Activated CD8-positive, alpha-beta memory T cell treated with anti-CD3 and anti-CD28 coated beads for 48 hours (primary cell): ENCODE measurements at regions not wholly inside any gene's neighbourhood (a gene's known extent, or its start where the extent isn't known, plus 50 kb on each side); places are given as distances from the start of the nearest gene placed in this dataset.

Experiments used
- DNase-seq, 3 experiments: peaks; one replicate each; pipeline ENCODE4 v3.0.0-alpha.2; 2020; ENCODE audit warnings: low read depth in 2 of 3, low spot score in 2 of 3

GRCh38 chr2:30310371-30310770 lies 79.0 kb downstream of the LBH start:
- DNase-seq: no peak

- DNase-seq: no peak
These were observed 79.6 kb downstream of the LBH start for GRCh38 chr2:30310955-30311354.

DNA sequence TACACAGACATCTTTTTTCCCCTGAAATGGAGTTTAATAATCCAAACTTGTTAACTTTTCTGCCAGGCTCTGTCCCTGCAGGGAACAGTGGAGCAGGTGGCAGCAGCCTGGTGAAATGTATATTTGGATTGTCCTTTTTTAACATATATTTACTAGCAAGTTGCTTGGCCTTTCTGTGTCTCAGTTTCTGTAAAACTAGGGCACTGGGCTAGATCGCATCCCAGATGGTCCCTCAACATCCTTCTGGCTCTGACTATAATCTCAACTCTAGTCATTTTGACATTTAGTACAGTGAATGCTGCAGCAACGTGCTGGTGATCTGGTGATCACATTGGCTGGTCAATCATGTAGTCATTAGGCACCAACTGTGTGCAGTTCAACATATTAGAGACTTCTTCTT lies 80.4 kb downstream of the LBH start:
- no peak for DNase-seq

GRCh38 chr2:30312916-30313315 lies 81.6 kb downstream of the LBH start:
- DNase-seq: no peak

- no peak for DNase-seq
These were observed 83.6 kb downstream of the LBH start for GRCh38 chr2:30314981-30315380.

DNA sequence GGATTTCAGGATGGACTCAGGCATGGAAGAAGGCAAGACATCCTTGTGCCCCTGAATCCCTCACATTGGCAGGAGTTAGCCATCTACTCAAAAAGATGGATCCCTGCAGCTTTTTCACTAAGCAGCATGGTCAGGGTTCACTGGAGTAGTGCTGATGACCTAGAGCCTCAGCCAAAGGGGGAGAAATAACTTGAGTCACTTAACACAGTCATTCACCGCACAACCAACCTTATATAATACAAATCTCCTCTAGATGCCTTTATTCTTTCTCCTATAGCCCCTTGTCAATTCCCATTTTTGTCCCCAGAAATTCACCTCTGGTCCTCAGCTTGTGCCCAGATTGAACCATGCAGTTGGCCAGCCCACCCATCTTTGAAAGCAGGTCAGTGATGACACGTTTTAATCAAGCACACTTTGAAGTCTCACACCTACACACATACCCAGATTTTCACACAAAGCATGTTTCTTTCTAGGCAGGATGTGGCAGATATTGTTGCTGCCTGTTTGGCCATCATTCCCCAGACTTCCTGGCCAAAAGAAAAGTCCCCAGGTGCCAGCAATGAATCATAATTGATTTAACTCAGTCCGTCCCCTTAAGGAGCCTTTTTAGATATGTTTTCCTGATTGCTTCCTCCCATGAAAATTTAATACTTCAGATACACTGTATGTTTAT lies 84.2 kb downstream of the LBH start:
- DNase-seq: no peak

DNA sequence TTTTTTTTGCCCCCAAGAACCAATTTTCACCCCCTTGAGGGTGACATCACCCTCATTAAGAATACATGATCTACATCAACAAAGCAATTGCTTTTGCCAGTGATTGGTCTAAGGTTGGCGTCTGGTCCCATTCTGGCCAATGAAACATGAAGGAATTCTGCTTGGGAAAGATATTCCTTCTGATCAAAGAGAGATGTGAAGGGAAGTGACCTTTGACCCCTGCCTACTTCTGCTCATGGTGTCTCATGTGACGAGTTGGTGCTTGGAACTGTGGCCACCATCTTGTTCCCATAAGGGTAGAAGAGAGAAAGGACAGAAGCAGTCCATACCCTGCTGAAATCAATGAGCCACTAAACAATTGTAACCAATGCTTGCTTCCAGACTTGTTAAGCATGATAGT lies 85.1 kb downstream of the LBH start:
- no peak for DNase-seq

DNA sequence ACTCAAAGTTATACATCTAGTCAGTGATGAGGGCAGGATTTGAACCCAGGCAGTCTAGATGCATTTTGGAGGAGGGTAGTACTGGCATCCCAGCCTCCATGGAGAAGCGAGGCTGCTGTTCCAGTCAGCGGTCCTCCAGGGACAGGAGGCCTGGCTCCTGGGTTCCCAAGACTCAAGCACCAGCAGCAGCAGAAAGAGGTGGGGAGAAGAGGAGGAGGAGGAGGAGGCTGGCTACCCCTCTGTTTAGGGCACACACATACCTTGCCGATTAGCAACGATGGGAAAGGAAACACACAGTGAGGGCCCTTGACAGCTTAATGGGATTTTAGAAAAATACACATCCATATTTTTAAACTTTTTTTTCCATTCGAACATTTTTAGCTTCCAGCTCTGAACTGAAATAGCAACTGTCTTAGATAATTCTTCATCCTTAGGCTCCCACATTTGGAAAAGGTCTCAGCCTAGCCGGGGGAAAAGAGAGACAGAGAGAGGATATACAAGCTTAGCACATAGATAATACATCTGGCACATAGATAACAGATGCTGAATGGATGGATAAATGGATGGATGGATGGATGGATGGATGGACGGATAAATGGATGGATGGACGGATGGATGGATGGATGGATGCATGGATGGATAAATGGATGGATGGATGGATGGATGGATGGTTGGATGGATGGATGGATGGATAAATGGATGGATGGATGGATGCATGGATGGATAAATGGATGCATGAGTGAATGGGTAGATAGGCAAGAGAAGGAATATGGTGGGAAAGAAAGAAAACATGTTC lies 87.9 kb downstream of the LBH start:
- DNase-seq: no peak

DNA sequence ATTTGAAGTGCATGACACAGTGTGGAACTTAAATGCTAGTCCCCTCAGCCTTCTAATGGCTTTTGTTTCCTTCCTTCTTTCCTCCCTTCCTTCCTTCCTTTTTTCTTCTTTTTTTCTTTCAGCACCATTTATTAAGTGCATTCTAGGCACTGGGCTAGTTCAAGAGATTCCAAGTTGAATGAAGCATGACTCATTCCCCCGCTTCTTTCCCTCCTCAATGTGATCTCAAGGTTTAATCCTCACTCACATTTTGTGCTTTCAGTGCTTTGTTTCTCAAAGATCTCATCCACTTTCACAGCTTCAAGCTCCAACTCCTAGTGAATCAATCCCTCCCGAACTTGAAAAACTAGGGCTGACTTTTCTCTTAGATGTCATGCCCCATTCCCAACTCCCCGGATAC lies 90.1 kb downstream of the LBH start:
- no peak for DNase-seq

- DNase-seq: no peak
These were observed 92.2 kb downstream of the LBH start for GRCh38 chr2:30323499-30323898.

GRCh38 chr2:30324245-30324908 lies 93.0 kb downstream of the LBH start:
- no peak for DNase-seq

DNA sequence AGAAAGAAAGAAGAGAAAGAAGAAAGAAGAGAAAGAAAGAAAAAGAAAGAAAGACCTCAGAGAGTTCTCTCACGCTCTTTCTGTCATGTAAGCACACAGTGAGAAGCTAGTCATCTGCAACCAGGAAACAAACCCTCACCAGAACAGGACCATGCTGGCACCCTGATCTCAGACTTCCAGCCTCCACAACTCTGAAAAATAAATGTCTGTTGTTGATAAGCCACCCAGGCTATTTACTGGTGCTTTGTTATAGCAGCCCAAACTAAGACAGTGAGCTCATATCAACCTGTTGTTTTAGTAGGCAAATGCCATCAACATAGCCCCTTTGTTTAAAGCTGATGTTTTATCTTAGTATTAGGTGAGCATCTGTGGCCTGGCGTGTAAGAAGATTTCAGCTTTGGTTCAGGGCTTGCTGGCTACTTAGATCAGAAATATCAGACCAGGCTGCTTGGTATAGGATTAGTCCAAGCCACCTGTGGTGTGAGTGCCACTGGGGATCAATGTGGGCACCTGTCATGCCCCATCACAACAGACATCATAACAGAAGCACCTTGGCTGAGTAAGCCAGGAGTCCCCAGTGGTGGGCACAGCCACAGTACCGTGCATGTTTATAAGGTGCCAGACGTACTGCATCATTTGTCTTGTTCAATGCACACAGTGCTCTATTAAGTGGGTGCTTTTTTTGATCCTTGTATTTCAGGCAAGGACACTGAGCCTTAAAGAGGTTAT lies 94.4 kb downstream of the LBH start:
- DNase-seq: no peak

GRCh38 chr2:30326497-30326896 lies 95.2 kb downstream of the LBH start:
- no peak for DNase-seq

GRCh38 chr2:30331038-30331437 lies 99.7 kb downstream of the LBH start:
- DNase-seq: no peak

DNA sequence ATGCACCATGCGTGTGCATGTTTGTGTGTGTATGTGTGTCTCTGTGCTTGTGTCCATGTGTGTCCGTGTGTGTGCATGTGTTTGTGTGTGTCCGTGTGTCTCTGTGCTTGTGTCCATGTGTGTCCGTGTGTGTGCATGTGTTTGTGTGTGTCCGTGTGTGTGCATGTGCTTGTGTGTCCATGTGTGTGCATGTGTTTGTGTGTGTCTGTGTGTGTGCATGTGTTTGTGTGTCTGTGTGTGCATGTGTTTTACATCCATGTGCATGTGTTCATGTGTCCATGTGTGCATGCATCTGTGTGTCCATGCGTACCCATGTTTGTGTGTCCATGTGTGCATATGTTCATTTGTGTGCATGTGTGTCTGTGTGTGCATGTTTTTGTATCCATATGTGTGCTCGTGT lies 100.5 kb downstream of the LBH start:
- DNase-seq: no peak

DNA sequence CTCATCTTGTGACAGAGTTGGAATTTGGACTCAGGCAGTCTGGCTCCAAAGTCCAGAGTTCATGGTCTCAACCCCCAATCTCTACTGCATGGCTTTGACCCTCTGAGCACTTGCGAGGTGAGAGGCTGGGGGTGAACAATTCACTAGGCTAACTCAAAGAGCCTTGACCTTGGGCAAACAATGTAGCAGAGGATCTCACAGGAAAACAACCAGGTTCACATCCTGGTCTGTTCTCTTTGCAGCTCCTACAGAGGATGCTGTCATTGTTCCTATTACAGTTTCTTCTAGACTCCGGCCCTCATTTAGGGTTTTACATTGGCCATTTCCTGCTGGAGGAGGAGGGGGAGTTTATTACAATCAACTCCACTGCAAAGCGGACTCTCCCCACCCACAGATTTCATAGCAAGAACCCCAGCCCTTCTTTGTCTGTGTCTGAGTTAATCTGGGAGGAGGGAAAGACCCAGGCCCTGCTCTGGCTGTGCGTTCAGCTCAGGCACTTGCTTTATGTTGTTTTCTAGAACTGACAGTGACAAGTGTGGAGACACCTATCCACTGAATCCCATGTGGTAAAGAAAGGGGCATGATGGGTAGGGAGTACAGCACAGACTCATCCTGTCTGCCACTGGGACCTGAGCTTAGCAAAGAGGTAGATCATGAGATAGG lies 101.6 kb downstream of the LBH start:
- peak in 1 of 3 experiments; percentile 34 for DNase-seq

GRCh38 chr2:30334762-30335363 lies 103.5 kb downstream of the LBH start:
- DNase-seq: no peak

DNA sequence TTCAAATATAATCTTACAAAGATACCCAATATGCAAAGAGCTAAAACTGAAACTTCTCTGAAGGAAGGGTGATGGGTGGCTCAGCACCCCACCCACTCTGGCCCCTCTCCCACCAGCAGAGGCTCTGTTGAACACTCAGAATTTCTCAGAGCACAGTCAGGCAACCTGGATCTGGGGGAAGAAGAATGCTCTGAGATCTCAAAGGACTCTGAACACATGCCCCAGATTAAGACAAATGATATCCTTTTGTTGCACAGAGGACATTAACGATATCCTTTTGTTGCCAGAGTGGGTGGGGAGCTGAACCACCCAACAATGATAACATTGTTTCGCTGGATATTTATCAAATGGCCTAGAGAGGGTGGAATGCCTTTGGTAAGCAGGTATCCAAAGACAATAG lies 104.8 kb downstream of the LBH start:
- no peak for DNase-seq

DNA sequence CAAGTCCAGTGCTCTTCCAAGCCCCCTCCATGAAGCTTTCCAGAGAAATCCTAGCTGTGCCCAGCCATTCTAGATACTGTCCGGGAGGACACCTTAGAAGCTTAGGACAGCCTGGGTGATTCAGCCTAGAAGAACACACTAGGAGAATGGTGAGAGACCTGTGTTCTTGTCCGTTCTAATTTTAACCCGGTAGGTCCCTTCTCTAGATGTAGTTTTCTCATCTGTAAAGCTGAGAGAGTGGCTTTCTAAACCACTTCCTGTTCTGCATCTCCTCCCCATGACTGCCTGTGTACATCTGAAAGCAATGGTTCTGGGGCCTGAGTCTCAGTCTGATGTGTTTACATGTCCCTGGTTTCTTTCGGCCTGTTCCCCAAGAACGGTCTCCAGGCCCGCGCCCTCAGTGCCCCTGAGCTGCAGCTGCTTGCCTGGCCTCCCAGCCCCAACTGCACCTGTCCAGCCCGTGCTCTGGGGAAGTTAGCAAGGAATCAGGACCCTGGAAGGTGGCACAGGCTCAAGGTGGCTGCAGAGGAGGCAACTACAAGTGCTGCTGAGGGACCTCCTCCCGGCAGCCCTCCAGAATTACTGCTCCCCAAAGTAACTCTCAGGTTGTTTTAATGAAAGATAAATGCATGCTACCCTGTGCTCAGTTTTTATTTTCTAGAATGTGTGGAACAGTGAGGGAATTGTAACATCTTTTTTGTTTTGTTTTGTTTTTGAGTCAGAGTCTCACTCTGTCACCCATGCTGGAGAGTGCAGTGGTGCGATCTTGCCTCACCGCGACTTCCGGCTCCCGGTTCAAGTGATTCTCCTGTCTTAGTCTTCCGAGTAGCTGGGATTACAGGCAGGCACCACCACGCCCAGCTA lies 105.9 kb downstream of the LBH start:
- peak in 2 of 3 experiments; percentile 17 to 29 for DNase-seq

DNA sequence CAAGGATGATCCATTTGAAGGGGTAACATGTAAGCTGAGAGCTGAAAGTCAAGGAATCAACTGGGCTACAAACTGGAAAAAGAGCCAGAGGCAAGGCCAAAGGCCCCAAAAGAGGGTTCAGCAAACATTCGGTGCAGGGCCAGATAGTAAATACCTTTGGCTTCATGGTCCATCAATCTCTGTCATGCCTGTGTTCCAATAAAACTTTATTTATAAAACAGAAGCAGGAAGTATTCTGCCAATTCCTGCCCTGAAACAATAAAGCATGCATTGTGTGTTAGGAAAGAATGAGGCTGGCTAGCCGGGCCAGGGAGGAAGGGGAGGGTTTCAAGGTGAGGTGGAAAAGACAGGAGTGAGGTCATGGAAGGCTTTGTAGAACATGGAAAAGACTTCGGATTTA lies 107.1 kb downstream of the LBH start:
- no peak for DNase-seq
